Activated naive CD8-positive, alpha-beta T cell treated with anti-CD3 and anti-CD28 coated beads for 36 hours (primary cell): ENCODE measurements at regions not wholly inside any gene's neighbourhood (a gene's known extent, or its start where the extent isn't known, plus 50 kb on each side); places are given as distances from the start of the nearest gene placed in this dataset.
"Not testable (repeated sequence)": the region's sequence is repeated elsewhere in the genome, so short reads cannot be mapped to it uniquely, and the experiment has no call there.

ENCODE experiments used
- DNase-seq: peaks from one replicate; pipeline ENCODE4 v3.0.0; 2021
- H3K27ac Mint-ChIP-seq: one replicate; pipeline ENCODE4 v1.8.0; 2022; ENCODE audit warnings: mild to moderate bottlenecking, moderate library complexity, mixed read lengths
- H3K27me3 Mint-ChIP-seq: one replicate; pipeline ENCODE4 v1.8.0; 2022; ENCODE audit warnings: mild to moderate bottlenecking, mixed read lengths
- H3K36me3 Mint-ChIP-seq: one replicate; pipeline ENCODE4 v1.8.0; 2021; ENCODE audit warnings: mild to moderate bottlenecking, mixed read lengths
- H3K4me1 Mint-ChIP-seq: one replicate; pipeline ENCODE4 v1.8.0; 2021; ENCODE audit warnings: mixed read lengths
- H3K4me3 Mint-ChIP-seq: one replicate; pipeline ENCODE4 v1.8.0; 2022; ENCODE audit warnings: mild to moderate bottlenecking, moderate library complexity, mixed read lengths
- H3K9me3 Mint-ChIP-seq: one replicate; pipeline ENCODE4 v1.8.0; 2022; ENCODE audit warnings: mixed read lengths

GRCh38 chr2:116924509-116924908, 890.0 kb upstream of the DDX18 start:
- DNase-seq = no peak
- Mint-ChIP-seq H3K4me3 (no peak overlapping the region), H3K36me3 (no peaks in the 10 kb centered on the region), H3K27ac (no peak overlapping the region), H3K9me3 (peaks cover 1% of the 10 kb centered on the region), H3K27me3 (no peaks in the 10 kb centered on the region), H3K4me1 (no peaks in the 10 kb centered on the region)

GRCh38 chr2:116935097-116935814, 879.2 kb upstream of the DDX18 start:
- no peaks in the 10 kb centered on the region for H3K36me3 Mint-ChIP-seq
- no peaks in the 10 kb centered on the region for H3K4me1 Mint-ChIP-seq
- no peaks in the 10 kb centered on the region for H3K27me3 Mint-ChIP-seq
- no peak overlapping the region for H3K4me3 Mint-ChIP-seq
- DNase-seq = no peak
- peaks cover 4% of the 10 kb centered on the region for H3K9me3 Mint-ChIP-seq
- H3K27ac Mint-ChIP-seq = no peak overlapping the region

GRCh38 chr2:116948258-116948657, 866.2 kb upstream of the DDX18 start:
- Mint-ChIP-seq H3K27ac (no peak overlapping the region), H3K4me1 (no peaks in the 10 kb centered on the region), H3K9me3 (peaks cover 5% of the 10 kb centered on the region), H3K27me3 (no peaks in the 10 kb centered on the region), H3K36me3 (no peaks in the 10 kb centered on the region), H3K4me3 (no peak overlapping the region)
- no peak for DNase-seq

- Mint-ChIP-seq H3K4me3 (no peak overlapping the region), H3K27me3 (no peaks in the 10 kb centered on the region), H3K27ac (no peak overlapping the region), H3K4me1 (no peaks in the 10 kb centered on the region), H3K36me3 (no peaks in the 10 kb centered on the region), H3K9me3 (peaks cover 5% of the 10 kb centered on the region)
- DNase-seq = no peak
These were observed 865.2 kb upstream of the DDX18 start for GRCh38 chr2:116949249-116949648.

- H3K27ac Mint-ChIP-seq = no peak overlapping the region
- H3K36me3 Mint-ChIP-seq = no peaks in the 10 kb centered on the region
- no peaks in the 10 kb centered on the region for H3K4me1 Mint-ChIP-seq
- H3K4me3 Mint-ChIP-seq = no peak overlapping the region
- H3K27me3 Mint-ChIP-seq = no peaks in the 10 kb centered on the region
- H3K9me3 Mint-ChIP-seq = peaks cover 13% of the 10 kb centered on the region
- DNase-seq = no peak
These were observed 862.2 kb upstream of the DDX18 start for GRCh38 chr2:116952254-116952653.

- Mint-ChIP-seq H3K4me3 (no peak overlapping the region), H3K9me3 (peaks cover 13% of the 10 kb centered on the region), H3K4me1 (no peaks in the 10 kb centered on the region), H3K27me3 (no peaks in the 10 kb centered on the region), H3K36me3 (no peaks in the 10 kb centered on the region), H3K27ac (no peak overlapping the region)
- no peak for DNase-seq
These were observed 858.8 kb upstream of the DDX18 start for GRCh38 chr2:116955646-116956045.

- Mint-ChIP-seq H3K4me3 (no peak overlapping the region), H3K36me3 (no peaks in the 10 kb centered on the region), H3K27me3 (no peaks in the 10 kb centered on the region), H3K9me3 (peaks cover 8% of the 10 kb centered on the region), H3K4me1 (no peaks in the 10 kb centered on the region), H3K27ac (no peak overlapping the region)
- DNase-seq = no peak
These were observed 838.9 kb upstream of the DDX18 start for GRCh38 chr2:116975608-116976007.

- DNase-seq = no peak
- Mint-ChIP-seq H3K4me1 (no peaks in the 10 kb centered on the region), H3K9me3 (peaks cover 17% of the 10 kb centered on the region), H3K36me3 (no peaks in the 10 kb centered on the region), H3K27me3 (no peaks in the 10 kb centered on the region), H3K27ac (no peak overlapping the region), H3K4me3 (no peak overlapping the region)
These were observed 834.4 kb upstream of the DDX18 start for GRCh38 chr2:116979916-116980764.

- H3K9me3 Mint-ChIP-seq = peaks cover 17% of the 10 kb centered on the region
- no peaks in the 10 kb centered on the region for H3K27me3 Mint-ChIP-seq
- H3K27ac Mint-ChIP-seq = no peak overlapping the region
- H3K4me1 Mint-ChIP-seq = no peaks in the 10 kb centered on the region
- H3K36me3 Mint-ChIP-seq = no peaks in the 10 kb centered on the region
- DNase-seq = no peak
- no peak overlapping the region for H3K4me3 Mint-ChIP-seq
These were observed 827.0 kb upstream of the DDX18 start for GRCh38 chr2:116987447-116987846.

GRCh38 chr2:116988303-116988702, 826.2 kb upstream of the DDX18 start:
- Mint-ChIP-seq H3K4me3 (no peak overlapping the region), H3K27me3 (no peaks in the 10 kb centered on the region), H3K9me3 (peaks cover 17% of the 10 kb centered on the region), H3K36me3 (no peaks in the 10 kb centered on the region), H3K4me1 (no peaks in the 10 kb centered on the region), H3K27ac (no peak overlapping the region)
- DNase-seq = no peak

GRCh38 chr2:117019357-117019756, 795.1 kb upstream of the DDX18 start:
- peaks cover 1% of the 10 kb centered on the region for H3K9me3 Mint-ChIP-seq
- H3K27me3 Mint-ChIP-seq = no peaks in the 10 kb centered on the region
- no peak overlapping the region for H3K4me3 Mint-ChIP-seq
- no peaks in the 10 kb centered on the region for H3K4me1 Mint-ChIP-seq
- no peaks in the 10 kb centered on the region for H3K36me3 Mint-ChIP-seq
- no peak overlapping the region for H3K27ac Mint-ChIP-seq
- DNase-seq = no peak

- no peak overlapping the region for H3K4me3 Mint-ChIP-seq
- H3K9me3 Mint-ChIP-seq = peaks cover 4% of the 10 kb centered on the region
- H3K27ac Mint-ChIP-seq = no peak overlapping the region
- no peaks in the 10 kb centered on the region for H3K36me3 Mint-ChIP-seq
- no peaks in the 10 kb centered on the region for H3K4me1 Mint-ChIP-seq
- no peak for DNase-seq
- H3K27me3 Mint-ChIP-seq = no peaks in the 10 kb centered on the region
These were observed 786.8 kb upstream of the DDX18 start for GRCh38 chr2:117027646-117028045.

- not testable (repeated sequence) for DNase-seq, H3K36me3 Mint-ChIP-seq, H3K27me3 Mint-ChIP-seq, H3K27ac Mint-ChIP-seq, H3K9me3 Mint-ChIP-seq, H3K4me1 Mint-ChIP-seq, H3K4me3 Mint-ChIP-seq
These were observed 785.8 kb upstream of the DDX18 start for GRCh38 chr2:117028708-117029107.

GRCh38 chr2:117055499-117056375, 758.8 kb upstream of the DDX18 start:
- H3K4me1 Mint-ChIP-seq = no peaks in the 10 kb centered on the region
- no peak overlapping the region for H3K27ac Mint-ChIP-seq
- no peak overlapping the region for H3K4me3 Mint-ChIP-seq
- no peak for DNase-seq
- no peaks in the 10 kb centered on the region for H3K36me3 Mint-ChIP-seq
- H3K27me3 Mint-ChIP-seq = no peaks in the 10 kb centered on the region
- peaks cover 10% of the 10 kb centered on the region for H3K9me3 Mint-ChIP-seq

GRCh38 chr2:117056376-117056748, 758.1 kb upstream of the DDX18 start:
- H3K27ac Mint-ChIP-seq = no peak overlapping the region
- H3K36me3 Mint-ChIP-seq = no peaks in the 10 kb centered on the region
- H3K9me3 Mint-ChIP-seq = peaks cover 10% of the 10 kb centered on the region
- no peak overlapping the region for H3K4me3 Mint-ChIP-seq
- no peaks in the 10 kb centered on the region for H3K27me3 Mint-ChIP-seq
- DNase-seq = no peak
- H3K4me1 Mint-ChIP-seq = no peaks in the 10 kb centered on the region
